G401 (cell line): ENCODE measurements at regions not wholly inside any gene's neighbourhood (a gene's known extent, or its start where the extent isn't known, plus 50 kb on each side); places are given as distances from the start of the nearest gene placed in this dataset.
"Not testable (repeated sequence)": the region's sequence is repeated elsewhere in the genome, so short reads cannot be mapped to it uniquely, and the experiment has no call there.

Source experiments
- DNase-seq: peaks from one replicate; pipeline ENCODE4 v3.0.0-alpha.2; 2015; ENCODE audit warnings: low spot score
- in situ Hi-C: cut with HindIII; loops from 2 replicates; pipeline ENCODE4 v1.10.0; 2016; ENCODE audit warnings: low sequenced_read_pairs, mixed read lengths

GRCh38 chr10:31121757-31122577 lies 90.3 kb upstream of the ZNF438 start:
- in situ Hi-C loops, result no loop called here
- no peak for DNase-seq

GRCh38 chr10:31123946-31124345 lies 92.3 kb upstream of the ZNF438 start:
- in situ Hi-C loops, result no loop called here
- no peak for DNase-seq

GRCh38 chr10:31124852-31125251 lies 93.2 kb upstream of the ZNF438 start:
- in situ Hi-C loops, result no loop called here
- no peak for DNase-seq

- DNase-seq, result no peak
- in situ Hi-C loops, result no loop called here
These were observed 94.1 kb upstream of the ZNF438 start for GRCh38 chr10:31125789-31126188.

GRCh38 chr10:31126593-31126992 lies 94.9 kb upstream of the ZNF438 start:
- in situ Hi-C loops, result no loop called here
- no peak for DNase-seq

GRCh38 chr10:31128536-31128935 lies 96.9 kb upstream of the ZNF438 start:
- DNase-seq, result no peak
- in situ Hi-C loops, result no loop called here

GRCh38 chr10:31129271-31129670 lies 97.6 kb upstream of the ZNF438 start:
- in situ Hi-C loops, result no loop called here
- peak; percentile 2 for DNase-seq

GRCh38 chr10:31129880-31130405 lies 98.3 kb upstream of the ZNF438 start:
- DNase-seq, result no peak
- in situ Hi-C loops, result no loop called here

- in situ Hi-C loops, result no loop called here
- no peak for DNase-seq
These were observed 98.7 kb upstream of the ZNF438 start for GRCh38 chr10:31130406-31130805.

- in situ Hi-C loops, result no loop called here
- no peak for DNase-seq
These were observed 99.6 kb upstream of the ZNF438 start for GRCh38 chr10:31131251-31131650.

GRCh38 chr10:31132681-31133244 lies 101.1 kb upstream of the ZNF438 start:
- DNase-seq, result peak; percentile 2
- in situ Hi-C loops, result no loop called here

- no peak for DNase-seq
- in situ Hi-C loops, result no loop called here
These were observed 101.7 kb upstream of the ZNF438 start for GRCh38 chr10:31133251-31133791.

- in situ Hi-C loops, result no loop called here
- DNase-seq, result peak; percentile 85
These were observed 102.2 kb upstream of the ZNF438 start for GRCh38 chr10:31133792-31134310.

- in situ Hi-C loops, result no loop called here
- peak; percentile 55 for DNase-seq
These were observed 102.8 kb upstream of the ZNF438 start for GRCh38 chr10:31134311-31134952.

GRCh38 chr10:31135171-31135570 lies 103.5 kb upstream of the ZNF438 start:
- no peak for DNase-seq
- in situ Hi-C loops, result no loop called here

GRCh38 chr10:31135791-31136190 lies 104.1 kb upstream of the ZNF438 start:
- DNase-seq, in situ Hi-C loops: not testable (repeated sequence)

GRCh38 chr10:31136386-31136785 lies 104.7 kb upstream of the ZNF438 start:
- in situ Hi-C loops, result no loop called here
- DNase-seq, result no peak

- in situ Hi-C loops, result no loop called here
- no peak for DNase-seq
These were observed 105.5 kb upstream of the ZNF438 start for GRCh38 chr10:31136930-31137885.
